T-helper 1 cell treated with Interleukin-12 subunit alpha and Interleukin-12 subunit beta and Interleukin-4 antibody, amounts not matched to agents 30 ng/mL and 1 ng/mL, for 36 hours (primary cell): ENCODE measurements at regions not wholly inside any gene's neighbourhood (a gene's known extent, or its start where the extent isn't known, plus 50 kb on each side); places are given as distances from the start of the nearest gene placed in this dataset.
"Not testable (repeated sequence)": the region's sequence is repeated elsewhere in the genome, so short reads cannot be mapped to it uniquely, and the experiment has no call there.

ENCODE experiments used
- intact Hi-C: fragments of 100-400 bp; cut with micrococcal nuclease; formaldehyde crosslinking; loops from one replicate; pipeline ENCODE4 v1.15.1; 2024

GRCh38 chr1:82110366-82111254, 309.9 kb downstream of the ADGRL2 start:
- intact Hi-C loops, result no loop called here

GRCh38 chr1:82108843-82109242, 308.1 kb downstream of the ADGRL2 start:
- intact Hi-C loops, result no loop called here

- intact Hi-C loops, result no loop called here
Observed at GRCh38 chr1:82106672-82107071, 305.9 kb downstream of the ADGRL2 start.

GRCh38 chr1:82099170-82099569, 298.4 kb downstream of the ADGRL2 start:
- intact Hi-C loops, result no loop called here

- intact Hi-C loops, result no loop called here
Observed at GRCh38 chr1:82094136-82094535, 293.4 kb downstream of the ADGRL2 start.

- intact Hi-C loops, result no loop called here
Observed at GRCh38 chr1:82091729-82092128, 291.0 kb downstream of the ADGRL2 start.

GRCh38 chr1:82091265-82091664, 290.5 kb downstream of the ADGRL2 start:
- intact Hi-C loops, result no loop called here

GRCh38 chr1:82090104-82090503, 289.4 kb downstream of the ADGRL2 start:
- intact Hi-C loops, result no loop called here

GRCh38 chr1:82086739-82087138, 286.0 kb downstream of the ADGRL2 start:
- intact Hi-C loops, result no loop called here

- intact Hi-C loops, result no loop called here
Observed at GRCh38 chr1:82079607-82080006, 278.9 kb downstream of the ADGRL2 start.

- intact Hi-C loops, result no loop called here
Observed at GRCh38 chr1:82073659-82074058, 272.9 kb downstream of the ADGRL2 start.

- intact Hi-C loops, result no loop called here
Observed at GRCh38 chr1:82073071-82073470, 272.3 kb downstream of the ADGRL2 start.

- intact Hi-C loops, result no loop called here
Observed at GRCh38 chr1:82065916-82066315, 265.2 kb downstream of the ADGRL2 start.

GRCh38 chr1:82064691-82065090, 264.0 kb downstream of the ADGRL2 start:
- intact Hi-C loops, result no loop called here

GRCh38 chr1:82062206-82062605, 261.5 kb downstream of the ADGRL2 start:
- intact Hi-C loops, result no loop called here

- intact Hi-C loops, result no loop called here
Observed at GRCh38 chr1:82059959-82060358, 259.2 kb downstream of the ADGRL2 start.

- intact Hi-C loops, result no loop called here
Observed at GRCh38 chr1:82057011-82057410, 256.3 kb downstream of the ADGRL2 start.

GRCh38 chr1:82055375-82055774, 254.6 kb downstream of the ADGRL2 start:
- intact Hi-C loops, result not testable (repeated sequence)

- intact Hi-C loops, result no loop called here
Observed at GRCh38 chr1:82052563-82052962, 251.8 kb downstream of the ADGRL2 start.

GRCh38 chr1:82048596-82048995, 247.9 kb downstream of the ADGRL2 start:
- intact Hi-C loops, result no loop called here

GRCh38 chr1:82045221-82045620, 244.5 kb downstream of the ADGRL2 start:
- intact Hi-C loops, result no loop called here

GRCh38 chr1:82044536-82044935, 243.8 kb downstream of the ADGRL2 start:
- intact Hi-C loops, result no loop called here

- intact Hi-C loops, result no loop called here
Observed at GRCh38 chr1:82044111-82044510, 243.4 kb downstream of the ADGRL2 start.
